GM12865 (cell line): ENCODE measurements at regions not wholly inside any gene's neighbourhood (a gene's known extent, or its start where the extent isn't known, plus 50 kb on each side); places are given as distances from the start of the nearest gene placed in this dataset.
"Not testable (repeated sequence)": the region's sequence is repeated elsewhere in the genome, so short reads cannot be mapped to it uniquely, and the experiment has no call there.

Source experiments
- DNase-seq: peaks from one replicate; pipeline ENCODE4 v3.0.0; 2010; ENCODE audit warnings: low read depth
- H3K4me3 ChIP-seq: 2 replicates; pipeline ENCODE4 v1.5.1; 2011; ENCODE audit warnings: mild to moderate bottlenecking, low read depth, low read length, control low read depth
- CTCF ChIP-seq: IDR thresholded peaks from 2 replicates; pipeline ENCODE4 v1.5.1; 2011; ENCODE audit warnings: low read length, control low read depth, low read depth, inconsistent platforms; ENCODE audit not compliant: insufficient read depth; ENCODE audit errors: missing control alignments

GRCh38 chr19:29873801-29874575 lies 62.2 kb downstream of the CCNE1 start:
- H3K4me3 ChIP-seq = peak overlapping the region; percentile 21
- no peak for DNase-seq
- no peak for TF ChIP-seq CTCF

GRCh38 chr19:29875931-29876330 lies 64.1 kb downstream of the CCNE1 start:
- no peak for TF ChIP-seq CTCF
- no peak overlapping the region for H3K4me3 ChIP-seq
- DNase-seq = no peak

GRCh38 chr19:29876414-29876813 lies 64.6 kb downstream of the CCNE1 start:
- DNase-seq = no peak
- TF ChIP-seq CTCF = no peak
- no peak overlapping the region for H3K4me3 ChIP-seq

GRCh38 chr19:29876908-29877307 lies 65.1 kb downstream of the CCNE1 start:
- DNase-seq, H3K4me3 ChIP-seq: not testable (repeated sequence)

GRCh38 chr19:29878973-29879654 lies 62.9 kb upstream of the URI1 start:
- TF ChIP-seq CTCF = no peak
- DNase-seq = no peak
- no peak overlapping the region for H3K4me3 ChIP-seq

DNA sequence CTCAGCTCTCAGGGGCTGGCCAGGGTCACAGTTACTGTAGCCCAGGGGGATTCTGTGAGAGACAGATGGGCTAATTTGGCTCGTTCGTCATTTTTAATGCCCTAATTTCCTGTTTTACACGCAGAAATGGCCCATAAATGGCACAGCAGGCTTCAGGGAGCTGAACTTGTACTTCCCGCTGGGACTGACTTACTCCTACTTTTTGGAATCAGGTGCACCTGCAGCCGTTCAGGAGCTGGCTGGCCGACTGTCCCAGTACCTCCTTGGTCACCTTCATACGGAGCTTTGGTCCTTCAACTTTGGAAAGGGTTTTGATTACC lies 62.4 kb upstream of the URI1 start:
- DNase-seq = no peak
- TF ChIP-seq CTCF = no peak
- H3K4me3 ChIP-seq = no peak overlapping the region

DNA sequence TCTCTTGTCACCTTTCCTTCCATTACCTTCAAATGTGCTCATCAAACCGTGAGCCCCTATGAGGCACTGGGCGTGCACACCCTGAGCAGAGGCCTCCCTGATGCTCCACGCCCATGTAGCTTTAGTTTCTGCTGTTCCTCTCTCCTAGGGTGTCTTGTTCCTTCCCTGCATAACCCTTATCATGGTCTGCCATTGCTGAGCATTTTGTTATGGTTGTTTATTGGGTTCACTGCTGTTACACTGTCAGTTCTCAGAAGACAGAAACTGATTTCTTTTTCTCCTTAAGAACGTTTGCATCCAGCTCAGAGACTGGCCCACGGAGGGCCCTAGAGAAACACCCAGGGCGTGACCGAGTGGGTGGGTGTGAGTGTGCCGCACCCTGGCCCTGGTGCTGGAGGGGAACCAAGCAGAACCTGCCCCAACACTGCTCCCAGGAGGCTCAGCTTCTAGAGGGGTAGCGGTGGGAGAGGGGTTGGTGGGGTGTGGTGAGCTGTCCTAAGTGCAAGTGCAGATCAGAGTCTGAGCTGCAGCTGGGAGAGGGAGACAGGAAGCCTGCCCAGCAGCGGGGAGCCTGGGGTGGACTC lies 61.4 kb upstream of the URI1 start:
- TF ChIP-seq CTCF = no peak
- no peak for DNase-seq
- no peak overlapping the region for H3K4me3 ChIP-seq
